ENCODE measurements at regions not wholly inside any gene's neighbourhood (a gene's known extent, or its start where the extent isn't known, plus 50 kb on each side); places are given as distances from the start of the nearest gene placed in this dataset.
"Not testable (repeated sequence)": the region's sequence is repeated elsewhere in the genome, so short reads cannot be mapped to it uniquely, and the experiment has no call there.

DNA sequence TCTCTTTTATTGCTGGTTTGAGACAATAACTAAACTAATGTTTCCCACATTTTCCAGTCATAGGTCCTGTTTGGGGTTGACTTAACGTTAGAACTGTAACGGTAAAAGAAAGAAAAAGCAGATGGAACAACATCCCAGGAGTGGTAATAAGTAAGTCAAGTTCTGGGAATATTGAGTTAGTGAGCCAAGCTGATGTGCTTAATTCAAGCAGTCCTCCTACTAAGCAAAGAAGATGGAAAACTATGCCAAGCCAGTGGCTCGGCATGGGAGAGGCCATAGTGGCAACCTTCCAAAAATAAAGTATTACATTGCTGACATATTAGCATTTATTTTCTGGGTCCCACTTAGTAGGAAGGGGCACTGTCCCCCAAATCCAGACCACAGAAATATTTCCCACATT, 161.7 kb upstream of the CDH5 start:
- no peak for DNase-seq

GRCh38 chr16:66203476-66203875, 163.0 kb upstream of the CDH5 start:
- DNase-seq: no peak

DNA sequence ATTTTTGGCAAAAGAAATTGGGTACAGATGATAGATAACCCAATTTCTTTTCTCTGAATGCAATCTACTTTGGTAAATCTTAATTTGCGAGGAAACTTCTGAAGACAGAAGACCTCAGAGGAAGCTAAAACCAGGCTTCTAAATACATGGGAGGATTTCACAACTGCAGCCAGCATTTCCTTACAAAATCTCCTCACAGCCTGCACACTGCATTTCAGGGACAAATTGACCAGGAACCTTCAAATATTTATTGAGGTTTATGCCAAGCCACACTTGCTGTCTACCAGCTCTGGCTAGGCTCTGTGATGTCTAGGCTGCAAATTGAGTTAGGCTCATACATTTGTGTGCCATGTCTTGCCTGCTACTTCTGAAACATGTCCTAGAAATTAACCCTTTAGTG, 167.3 kb upstream of the CDH5 start:
- peak; percentile 46 to 49 for DNase-seq

DNA sequence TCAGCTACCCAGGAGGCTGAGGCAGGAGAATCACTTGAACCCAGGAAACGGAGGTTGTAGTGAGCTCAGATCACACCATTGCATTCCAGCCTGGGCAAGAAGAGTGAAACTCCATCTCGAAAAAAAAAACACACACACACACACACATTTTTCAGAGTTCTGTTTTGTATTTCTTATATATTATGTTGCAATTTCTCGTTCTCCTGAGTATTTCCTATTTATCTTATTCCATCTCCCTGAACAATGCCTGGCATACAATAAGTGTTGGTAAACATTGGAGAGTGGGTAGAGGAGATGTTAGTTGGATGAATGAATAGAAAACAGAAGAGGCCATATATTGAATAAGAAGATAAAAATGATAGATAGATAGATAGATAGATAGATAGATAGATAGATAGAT, 167.8 kb upstream of the CDH5 start:
- no peak for DNase-seq

GRCh38 chr16:66197668-66198278, 168.7 kb upstream of the CDH5 start:
- no peak for DNase-seq

DNA sequence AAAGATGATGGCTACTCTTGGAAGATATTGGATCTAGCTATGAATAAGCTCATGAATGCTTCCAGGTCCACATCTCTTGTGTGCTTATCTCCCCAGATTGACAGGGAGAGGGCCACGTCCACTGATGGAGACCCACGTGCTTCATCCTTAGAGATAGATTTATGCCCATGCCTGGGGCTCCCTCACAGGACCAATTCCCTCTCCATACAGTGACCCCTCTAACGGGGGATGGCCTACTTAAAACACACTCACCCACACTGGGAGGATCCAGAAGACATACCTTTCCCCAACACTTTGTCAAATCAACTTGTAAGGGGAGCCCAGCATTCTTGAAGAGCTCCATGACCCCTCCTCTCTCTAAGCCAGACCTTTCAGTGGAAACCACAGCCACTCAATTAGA, 169.7 kb upstream of the CDH5 start:
- DNase-seq: no peak

DNA sequence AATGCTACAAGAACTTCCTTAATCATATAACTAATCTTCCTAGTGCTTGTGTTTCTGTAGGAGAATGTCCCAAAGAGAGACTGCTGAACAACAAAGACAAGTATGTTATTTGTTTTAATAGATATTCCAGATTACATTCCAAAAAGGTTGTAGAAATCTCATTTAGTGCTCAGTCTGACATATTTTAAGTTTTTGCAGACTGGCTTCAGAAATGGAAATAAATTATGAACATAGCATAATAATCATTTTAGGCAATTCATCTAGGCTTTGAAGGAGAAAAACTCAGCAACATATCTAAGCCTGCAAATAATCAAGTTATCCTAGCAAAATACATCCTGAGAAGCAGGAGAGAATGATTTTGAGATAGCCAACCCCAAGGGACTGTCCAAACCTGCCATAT, 171.6 kb upstream of the CDH5 start:
- no peak for DNase-seq

DNA sequence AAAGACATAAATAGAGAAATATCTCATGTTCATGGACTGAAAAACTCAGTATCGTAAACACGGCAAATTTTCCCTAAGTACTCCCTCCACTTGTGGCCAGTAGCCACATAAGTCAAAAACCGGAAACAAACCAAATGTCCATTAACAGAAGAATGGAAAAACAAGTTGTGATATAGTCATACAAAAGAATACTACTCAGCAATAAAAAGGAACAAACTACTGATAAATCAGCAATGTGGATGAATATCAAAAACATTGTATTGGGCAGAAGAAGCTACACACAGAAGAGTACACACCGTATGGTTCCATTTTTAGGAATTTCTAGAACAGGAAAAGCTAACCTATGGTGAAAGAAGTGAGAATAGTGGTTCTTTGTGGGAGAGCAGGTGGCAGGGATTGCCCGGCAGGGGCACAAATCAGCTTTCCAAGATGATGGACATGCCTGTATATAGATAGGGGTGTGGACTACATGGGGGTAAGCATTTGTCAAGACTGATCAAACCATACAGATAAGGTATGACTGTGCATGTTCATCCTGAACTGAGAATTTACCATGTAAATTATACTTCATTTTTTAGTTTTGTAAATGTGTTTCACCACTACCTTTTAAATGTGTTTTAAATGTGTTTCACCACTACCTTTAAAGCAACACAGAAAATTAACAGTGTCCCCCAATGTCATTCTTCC, 172.8 kb upstream of the CDH5 start:
- DNase-seq: no peak

GRCh38 chr16:66190411-66190810, 176.1 kb upstream of the CDH5 start:
- peak in 1 of 2 donors; percentile 11 for DNase-seq

DNA sequence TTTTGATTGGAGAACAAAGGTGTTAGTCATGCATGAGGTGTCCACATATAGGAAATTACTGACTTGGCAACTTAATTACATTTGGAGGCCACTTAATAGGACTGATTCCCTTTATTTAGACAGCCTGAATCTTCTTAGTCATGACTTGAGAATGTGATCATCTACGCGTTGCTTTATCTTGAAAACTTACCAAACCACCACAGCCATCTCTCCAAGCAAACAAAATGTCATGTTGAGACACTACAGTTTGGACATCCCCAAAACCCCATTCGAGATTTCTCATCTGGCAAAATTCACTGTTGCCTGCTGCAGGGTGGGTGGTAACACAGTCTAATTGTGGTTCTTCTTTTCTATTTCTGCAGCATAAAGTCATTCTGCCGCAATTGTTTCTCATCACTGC, 176.5 kb upstream of the CDH5 start:
- DNase-seq: peak; percentile 51 to 79

GRCh38 chr16:66188917-66189725, 177.4 kb upstream of the CDH5 start:
- no peak for DNase-seq

GRCh38 chr16:66186251-66186785, 180.2 kb upstream of the CDH5 start:
- DNase-seq: peak; percentile 9 to 41

DNA sequence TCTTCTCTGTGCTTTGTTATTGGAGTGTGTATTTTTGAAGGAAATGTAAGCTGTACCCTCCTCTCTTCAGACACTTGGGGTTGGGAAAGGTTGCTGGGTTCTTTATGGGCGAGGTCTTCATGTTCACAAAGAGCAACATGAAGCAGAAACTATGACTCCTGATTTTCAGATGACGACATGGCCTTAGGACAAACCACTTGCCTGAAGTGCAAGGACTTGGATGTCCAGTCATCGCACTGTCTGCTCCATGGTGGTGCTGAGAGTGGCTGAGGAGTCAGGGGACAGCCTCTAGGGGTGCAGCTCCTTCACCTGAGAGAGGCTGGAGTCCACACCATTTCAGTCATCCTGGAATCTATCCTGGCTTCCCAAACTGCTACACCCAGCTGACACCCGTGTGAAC, 183.9 kb upstream of the CDH5 start:
- no peak for DNase-seq

DNA sequence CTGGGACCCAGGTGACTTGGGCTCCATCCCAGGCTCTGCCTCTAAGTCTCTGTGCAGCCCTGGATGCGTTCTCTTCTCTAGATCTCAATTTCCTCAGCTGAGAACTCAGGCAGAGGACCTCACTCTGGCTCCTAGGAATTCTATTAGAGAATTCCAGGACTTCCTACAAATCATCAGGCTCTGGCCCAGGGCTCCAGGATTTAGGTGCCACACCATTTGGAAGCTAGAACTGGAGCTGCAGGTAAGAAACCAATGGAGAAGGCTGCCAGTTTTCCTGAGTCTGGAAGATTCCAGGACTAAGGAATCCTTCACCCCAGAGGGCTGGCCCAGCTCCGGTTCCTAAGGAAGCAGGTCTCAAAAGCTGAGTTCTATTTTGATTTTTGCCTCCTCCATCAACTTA, 189.8 kb upstream of the CDH5 start:
- no peak for DNase-seq

DNA sequence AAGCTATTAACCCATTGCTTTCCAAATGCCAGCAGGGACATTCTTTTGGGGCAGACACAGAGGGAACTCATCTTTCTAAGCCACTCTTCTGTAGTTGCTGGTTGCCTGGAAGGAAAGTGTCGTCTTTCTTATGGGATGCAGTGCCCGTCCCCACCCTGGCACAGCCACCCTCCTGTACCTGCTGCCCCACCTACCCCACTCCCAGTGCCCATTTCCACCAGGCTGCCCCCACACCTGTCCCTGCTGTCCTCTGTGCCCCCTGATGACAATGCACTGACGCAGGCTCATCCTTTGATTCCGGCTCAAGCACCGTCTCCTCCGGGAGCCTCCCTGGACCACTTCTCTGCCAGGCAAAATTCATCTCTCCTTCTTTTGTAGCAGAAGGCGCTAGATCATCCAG, 190.4 kb upstream of the CDH5 start:
- no peak for DNase-seq

- no peak for DNase-seq
Measured at GRCh38 chr16:66175636-66176035, 190.9 kb upstream of the CDH5 start.

GRCh38 chr16:66175058-66175457, 191.4 kb upstream of the CDH5 start:
- no peak for DNase-seq

GRCh38 chr16:66173796-66174195, 192.7 kb upstream of the CDH5 start:
- not testable (repeated sequence) for DNase-seq

DNA sequence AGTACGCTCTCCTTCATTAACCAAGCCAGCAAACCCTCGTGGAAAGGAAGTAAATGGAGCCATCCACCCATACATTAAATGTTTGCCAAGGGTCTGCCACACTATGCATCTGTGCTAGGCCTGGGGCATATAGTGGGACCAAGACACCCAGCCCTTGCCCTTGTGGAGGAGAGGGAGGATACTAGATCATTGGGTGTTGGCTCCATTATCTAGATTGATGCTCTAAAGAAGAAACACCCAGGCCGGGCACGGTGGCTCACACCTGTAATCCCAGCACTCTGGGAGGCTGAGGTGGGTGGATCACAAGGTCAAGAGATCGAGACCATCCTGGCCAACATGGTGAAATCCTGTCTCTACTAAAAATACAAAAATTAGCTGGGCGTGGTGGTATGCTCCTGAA, 193.3 kb upstream of the CDH5 start:
- DNase-seq: not testable (repeated sequence)

GRCh38 chr16:66172463-66172862, 194.0 kb upstream of the CDH5 start:
- no peak for DNase-seq

GRCh38 chr16:66171578-66171977, 194.9 kb upstream of the CDH5 start:
- no peak for DNase-seq

GRCh38 chr16:66170989-66171388, 195.5 kb upstream of the CDH5 start:
- no peak for DNase-seq

DNA sequence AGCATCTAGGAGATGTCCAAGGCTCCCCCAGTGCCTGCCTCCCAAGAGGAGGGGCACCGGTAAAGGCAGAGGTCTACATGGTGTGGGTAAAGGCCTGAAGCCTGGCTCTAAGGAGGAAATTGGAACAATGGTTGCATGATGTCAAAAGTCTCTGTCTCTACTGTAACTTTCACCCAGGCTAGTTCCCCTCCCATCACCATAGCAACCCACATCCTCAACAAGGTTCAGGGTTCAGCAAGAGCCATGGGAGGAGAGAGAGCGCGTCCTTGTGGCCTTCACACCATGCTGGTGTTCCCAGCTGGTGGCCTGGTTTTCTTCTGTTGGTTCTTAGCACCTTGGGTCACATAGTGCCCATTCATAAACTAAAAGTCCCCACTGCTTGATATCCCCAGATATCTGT, 196.7 kb upstream of the CDH5 start:
- DNase-seq: no peak

GRCh38 chr16:66168777-66169176, 197.7 kb upstream of the CDH5 start:
- no peak for DNase-seq
